IMR-90 (cell line): ENCODE measurements at regions not wholly inside any gene's neighbourhood (a gene's known extent, or its start where the extent isn't known, plus 50 kb on each side); places are given as distances from the start of the nearest gene placed in this dataset.

Experiments
- ATAC-seq: fragments of 200-7000 bp; cut with Tn5 transposase; 2 replicates; pipeline ENCODE4 v1.9.1; 2020; ENCODE audit warnings: low read depth, mild to moderate bottlenecking, moderate library complexity
- BruUV-seq: library from RNA; stranded (reverse); fragments of 400-500 nt; replicated peaks from 2 replicates; lab custom pipeline; 2021; lab: Mats Ljungman, UMichigan
- CTCF ChIA-PET: fragments of 300-600 bp; formaldehyde crosslinking; extraction: SDS; loops from one replicate; lab custom pipeline; 2021; ENCODE audit warnings: antibody characterized with exemption; lab: Yijun Ruan, JAX
- POLR2A ChIA-PET: fragments of 300-600 bp; sonication (Branson Sonifier 250); formaldehyde crosslinking; loops from one replicate; lab custom pipeline; 2022; ENCODE audit warnings: antibody characterized with exemption; ENCODE audit not compliant: unreplicated experiment; lab: Charles Lee
- DNase-seq: peaks from one replicate; pipeline ENCODE4 v3.0.0; 2013
- H2AFZ ChIP-seq: replicated peaks from 2 replicates; pipeline ENCODE3; 2013; ENCODE audit warnings: low read length, mild to moderate bottlenecking; ENCODE audit not compliant: poor library complexity
- H2AK5ac ChIP-seq: 2 replicates; pipeline ENCODE4 v1.6.1; 2013; ENCODE audit warnings: low read depth, low read length, inconsistent platforms
- H2AK9ac ChIP-seq: replicated peaks from 2 replicates; pipeline ENCODE3; 2013; ENCODE audit warnings: mild to moderate bottlenecking, low read depth, low read length, moderate library complexity; ENCODE audit not compliant: poor library complexity
- H2BK120ac ChIP-seq: 2 replicates; pipeline ENCODE4 v1.6.1; 2013; ENCODE audit warnings: low read depth, low read length, inconsistent platforms
- H2BK15ac ChIP-seq: 3 replicates; pipeline ENCODE4 v1.6.1; 2013; ENCODE audit warnings: low read depth, low read length, inconsistent platforms
- H2BK20ac ChIP-seq: 2 replicates; pipeline ENCODE4 v1.6.1; 2013; ENCODE audit warnings: low read depth, mild to moderate bottlenecking, inconsistent platforms, low read length, moderate library complexity
- H2BK5ac ChIP-seq: 2 replicates; pipeline ENCODE4 v1.6.1; 2013; ENCODE audit warnings: mild to moderate bottlenecking, low read depth, low read length, inconsistent platforms; ENCODE audit not compliant: poor library complexity, severe bottlenecking
- H3K14ac ChIP-seq: replicated peaks from 2 replicates; pipeline ENCODE4 v1.6.1; 2013; ENCODE audit warnings: low read depth, low read length, inconsistent platforms
- H3K18ac ChIP-seq: 2 replicates; pipeline ENCODE4 v1.6.1; 2013; ENCODE audit warnings: low read depth, low read length, control low read depth
- H3K23ac ChIP-seq: 2 replicates; pipeline ENCODE4 v1.6.1; 2013; ENCODE audit warnings: low read depth, low read length, inconsistent platforms
- H3K27ac ChIP-seq: 2 replicates; pipeline ENCODE4 v1.5.1; 2013; ENCODE audit warnings: mild to moderate bottlenecking, control low read depth, low read length; ENCODE audit not compliant: insufficient read depth
- H3K27me3 ChIP-seq: 2 replicates; pipeline ENCODE4 v1.6.1; 2013; ENCODE audit warnings: low read length; ENCODE audit not compliant: control insufficient read depth, insufficient read depth
- H3K36me3 ChIP-seq: 2 replicates; pipeline ENCODE4 v1.6.1; 2013; ENCODE audit warnings: low read length, mixed read lengths; ENCODE audit not compliant: control insufficient read depth, insufficient read depth
- H3K4ac ChIP-seq: 2 replicates; pipeline ENCODE4 v1.6.1; 2013; ENCODE audit warnings: low read depth, low read length, inconsistent platforms
- H3K4me1 ChIP-seq: 2 replicates; pipeline ENCODE4 v1.6.1; 2013; ENCODE audit warnings: low read length, mixed read lengths; ENCODE audit not compliant: control insufficient read depth, insufficient read depth
- H3K4me2 ChIP-seq: 2 replicates; pipeline ENCODE4 v1.6.1; 2013; ENCODE audit warnings: low read depth, mild to moderate bottlenecking, control low read depth, low read length, moderate library complexity
- H3K4me3 ChIP-seq: 2 replicates; pipeline ENCODE4 v1.5.1; 2013; ENCODE audit warnings: low read depth, mild to moderate bottlenecking, control low read depth, low read length, moderate library complexity; ENCODE audit not compliant: insufficient read depth
- H3K56ac ChIP-seq: 2 replicates; pipeline ENCODE4 v1.6.1; 2013; ENCODE audit warnings: low read length, inconsistent platforms; ENCODE audit not compliant: insufficient read depth; ENCODE audit errors: extremely low read depth
- H3K79me1 ChIP-seq, 2 experiments: 2 replicates each; pipeline ENCODE4 v1.6.1; 2013; ENCODE audit warnings: low read length in 2 of 2, inconsistent platforms in 1 of 2, low read depth in 1 of 2
- H3K9ac ChIP-seq: 2 replicates; pipeline ENCODE4 v1.6.1; 2013; ENCODE audit warnings: low read depth, low read length, control low read depth
- H3K9me1 ChIP-seq: 2 replicates; pipeline ENCODE4 v1.6.1; 2013; ENCODE audit warnings: low read length, inconsistent platforms; ENCODE audit not compliant: insufficient read depth
- H3K9me3 ChIP-seq: 2 replicates; pipeline ENCODE4 v1.6.1; 2013; ENCODE audit warnings: low read length; ENCODE audit not compliant: control insufficient read depth, insufficient read depth
- H4K20me1 ChIP-seq: 2 replicates; pipeline ENCODE4 v1.6.1; 2013; ENCODE audit warnings: low read length, inconsistent platforms; ENCODE audit not compliant: insufficient read depth
- H4K5ac ChIP-seq: 2 replicates; pipeline ENCODE4 v1.6.1; 2013; ENCODE audit warnings: mild to moderate bottlenecking, low read depth, low read length, control low read depth
- H4K8ac ChIP-seq, 2 experiments: 2 replicates each; pipeline ENCODE4 v1.6.1; 2013; ENCODE audit warnings: low read depth in 2 of 2, low read length in 2 of 2, control low read depth in 1 of 2, inconsistent platforms in 1 of 2
- H4K91ac ChIP-seq: 2 replicates; pipeline ENCODE4 v1.6.1; 2013; ENCODE audit warnings: low read depth, low read length, inconsistent platforms; ENCODE audit not compliant: insufficient read depth
- FOS ChIP-seq: fragments of 150-350 bp; IDR thresholded peaks from 2 replicates; pipeline ENCODE4 v1.6.1; 2016; ENCODE audit warnings: low read depth, low read length
- MXI1 ChIP-seq: IDR thresholded peaks from 2 replicates; pipeline ENCODE4 v1.6.1; 2012; ENCODE audit warnings: low read depth, mild to moderate bottlenecking, low read length, moderate library complexity, borderline replicate concordance
- WGBS, 2 experiments: methylation state at CpG; one replicate each; pipeline versions ENCODE4 v1.1.5 to v1.1.7; 2013; ENCODE audit warnings: missing lambda C conversion rate in 2 of 2; ENCODE audit not compliant: insufficient read length in 1 of 2; ENCODE audit errors: extremely low coverage in 2 of 2; 5-methylcytosine and 5-hydroxymethylcytosine counted together
- dilution Hi-C: fragments of 300-500 bp; cut with HindIII; formaldehyde crosslinking; loops from one replicate; pipeline ENCODE4 v1.14.3; 2018; ENCODE audit warnings: low sequenced_read_pairs; ENCODE audit not compliant: unreplicated experiment
- in situ Hi-C: fragments of 300-500 bp; cut with MboI; formaldehyde crosslinking; loops from 3 replicates; pipeline ENCODE4 v1.14.3; 2019; ENCODE audit warnings: low sequenced_read_pairs, inconsistent platforms, mixed read lengths
- intact Hi-C: fragments of 100-400 bp; cut with micrococcal nuclease; formaldehyde crosslinking; loops from 2 replicates; pipeline ENCODE4 v1.10.0; 2022

GRCh38 chr12:25054783-25055144 is 105.9 kb upstream of the BCAT1 start:
- H2AK5ac ChIP-seq, result no peak overlapping the region
- 32% methylated on average over 3 of the region's 5 CpGs; no CpG with 5 or more reads in 1 of the 2 experiments for WGBS, 2 experiments
- intact Hi-C loops (no loop called here), in situ Hi-C loops (no loop called here), dilution Hi-C loops (no loop called here)
- no peak overlapping the region for H3K9ac ChIP-seq
- H2BK20ac ChIP-seq, result no peak overlapping the region
- 0 out of 2 replicates have a peak overlapping the region, but pooled peaks have one; percentile 40 for H3K23ac ChIP-seq
- H3K9me1 ChIP-seq, result no peaks in the 10 kb centered on the region; the same call in 1 of the 2 replicates
- DNase-seq, result peak; percentile 66
- no peak overlapping the region for H3K4ac ChIP-seq
- no peak overlapping the region for H3K18ac ChIP-seq
- ChIA-PET POLR2A (no interaction called here), CTCF (no interaction called here)
- ATAC-seq, result peak; percentile 79
- H2AFZ ChIP-seq, result no peak overlapping the region
- no peaks in the 10 kb centered on the region for H3K4me1 ChIP-seq
- no peak overlapping the region for H3K4me3 ChIP-seq
- TF ChIP-seq FOS (peak; percentile 48; the same call in 1 of the 2 replicates), MXI1 (no peak)
- no peaks in the 10 kb centered on the region for H3K79me1 ChIP-seq
- no peak overlapping the region for H2BK5ac ChIP-seq
- H3K27ac ChIP-seq, result no peak overlapping the region
- H4K8ac ChIP-seq, result no peak overlapping the region
- no peaks in the 10 kb centered on the region for H3K36me3 ChIP-seq
- no peaks in the 10 kb centered on the region; the same call in 1 of the 2 replicates for H3K9me3 ChIP-seq
- BruUV-seq, result no TSS peak
- H2BK15ac ChIP-seq, result no peak overlapping the region
- H2BK120ac ChIP-seq, result no peak overlapping the region
- H3K27me3 ChIP-seq, result no peaks in the 10 kb centered on the region; the same call in 1 of the 2 replicates
- H4K5ac ChIP-seq, result no peak overlapping the region
- no peak overlapping the region for H2AK9ac ChIP-seq
- no peak overlapping the region for H3K14ac ChIP-seq
- H4K20me1 ChIP-seq, result no peaks in the 10 kb centered on the region
- no peak overlapping the region for H3K56ac ChIP-seq
- no peak overlapping the region; the same call in 1 of the 2 replicates for H3K4me2 ChIP-seq
- H4K91ac ChIP-seq, result no peak overlapping the region
